Smooth muscle cell (in vitro differentiated cells): ENCODE measurements at regions not wholly inside any gene's neighbourhood (a gene's known extent, or its start where the extent isn't known, plus 50 kb on each side); places are given as distances from the start of the nearest gene placed in this dataset.

Source experiments
- DNase-seq: peaks from one replicate; lab custom pipeline; 2025; ENCODE audit not compliant: unreplicated experiment; lab: John Stamatoyannopoulos, UW
- H2AFZ ChIP-seq: fragments of 200-600 bp; sonication (generic); 2 replicates; pipeline ENCODE4 v1.6.0; 2016; ENCODE audit warnings: antibody characterized with exemption, low read depth, mild to moderate bottlenecking
- H3F3A ChIP-seq: fragments of 200-600 bp; sonication (generic); 2 replicates; pipeline ENCODE4 v1.6.0; 2017; ENCODE audit warnings: antibody characterized with exemption, low read depth
- H3K27ac ChIP-seq: fragments of 200-600 bp; sonication (generic); 2 replicates; pipeline ENCODE4 v1.5.1; 2016; ENCODE audit warnings: low read depth, mild to moderate bottlenecking
- H3K27me3 ChIP-seq: fragments of 200-600 bp; sonication (generic); 2 replicates; pipeline ENCODE4 v1.6.1; 2016; ENCODE audit warnings: low read depth, mild to moderate bottlenecking
- H3K36me3 ChIP-seq: fragments of 200-600 bp; sonication (generic); 2 replicates; pipeline ENCODE4 v1.5.1; 2016; ENCODE audit warnings: low read depth
- H3K4me1 ChIP-seq: fragments of 200-600 bp; sonication (generic); 2 replicates; pipeline ENCODE4 v1.5.1; 2016; ENCODE audit warnings: low read depth
- H3K4me2 ChIP-seq: fragments of 200-600 bp; sonication (generic); 2 replicates; pipeline ENCODE4 v1.6.0; 2016; ENCODE audit warnings: mild to moderate bottlenecking
- H3K4me3 ChIP-seq: fragments of 200-600 bp; sonication (generic); 2 replicates; pipeline ENCODE4 v1.5.1; 2016; ENCODE audit warnings: mild to moderate bottlenecking
- H3K79me2 ChIP-seq: fragments of 200-600 bp; sonication (generic); 2 replicates; pipeline ENCODE4 v1.6.0; 2016; ENCODE audit warnings: low read depth, mild to moderate bottlenecking
- H3K9ac ChIP-seq: fragments of 200-600 bp; sonication (generic); 2 replicates; pipeline ENCODE4 v1.6.0; 2016; ENCODE audit warnings: low read depth
- H3K9me3 ChIP-seq: fragments of 200-600 bp; sonication (generic); replicated peaks from 2 replicates; pipeline ENCODE4 v1.5.1; 2016; ENCODE audit warnings: low read depth
- H4K20me1 ChIP-seq: fragments of 200-600 bp; sonication (generic); 2 replicates; pipeline ENCODE4 v1.6.0; 2016; ENCODE audit warnings: low read depth
- CTCF ChIP-seq: fragments of 200-600 bp; sonication (generic); IDR thresholded peaks from 2 replicates; pipeline ENCODE4 v1.5.1; 2017; ENCODE audit warnings: borderline replicate concordance, mild to moderate bottlenecking, antibody characterized with exemption; ENCODE audit not compliant: insufficient read depth, poor library complexity, severe bottlenecking
- WGBS: methylation state at CpG from one replicate; pipeline ENCODE4 v1.1.7; 2016; ENCODE audit warnings: low lambda C conversion rate; 5-methylcytosine and 5-hydroxymethylcytosine counted together

GRCh38 chr2:145541028-145541427 is 1021.1 kb upstream of the ZEB2 start:
- no peak for TF ChIP-seq CTCF
- no peaks in the 10 kb centered on the region for H3F3A ChIP-seq
- WGBS: 95% methylated on average over 2 of the region's 2 CpGs
- no peaks in the 10 kb centered on the region for H3K79me2 ChIP-seq
- no peaks in the 10 kb centered on the region for H3K27me3 ChIP-seq
- no peak overlapping the region for H3K4me2 ChIP-seq
- no peak overlapping the region for H2AFZ ChIP-seq
- no peaks in the 10 kb centered on the region for H3K9me3 ChIP-seq
- no peak overlapping the region for H3K9ac ChIP-seq
- DNase-seq: no peak
- H3K27ac ChIP-seq: no peak overlapping the region
- H4K20me1 ChIP-seq: no peaks in the 10 kb centered on the region
- H3K36me3 ChIP-seq: no peaks in the 10 kb centered on the region
- no peak overlapping the region for H3K4me3 ChIP-seq
- H3K4me1 ChIP-seq: no peaks in the 10 kb centered on the region

GRCh38 chr2:145538661-145539350 is 1018.9 kb upstream of the ZEB2 start:
- no peak for TF ChIP-seq CTCF
- no peak overlapping the region for H2AFZ ChIP-seq
- H3K27ac ChIP-seq: no peak overlapping the region
- no peak overlapping the region for H3K4me2 ChIP-seq
- H3K9ac ChIP-seq: no peak overlapping the region
- no peaks in the 10 kb centered on the region for H4K20me1 ChIP-seq
- no peaks in the 10 kb centered on the region for H3K9me3 ChIP-seq
- 83% methylated on average over 5 of the region's 5 CpGs for WGBS
- no peaks in the 10 kb centered on the region for H3K4me1 ChIP-seq
- H3K4me3 ChIP-seq: no peak overlapping the region
- DNase-seq: no peak
- no peaks in the 10 kb centered on the region for H3F3A ChIP-seq
- no peaks in the 10 kb centered on the region for H3K27me3 ChIP-seq
- H3K36me3 ChIP-seq: no peaks in the 10 kb centered on the region
- H3K79me2 ChIP-seq: no peaks in the 10 kb centered on the region

- no peak overlapping the region for H2AFZ ChIP-seq
- no peak for TF ChIP-seq CTCF
- no peaks in the 10 kb centered on the region for H3K36me3 ChIP-seq
- no peaks in the 10 kb centered on the region for H3K4me1 ChIP-seq
- no peaks in the 10 kb centered on the region for H3K79me2 ChIP-seq
- H3K9me3 ChIP-seq: no peaks in the 10 kb centered on the region
- no peaks in the 10 kb centered on the region for H3F3A ChIP-seq
- H3K27ac ChIP-seq: no peak overlapping the region
- no peak overlapping the region for H3K9ac ChIP-seq
- H3K4me2 ChIP-seq: no peak overlapping the region
- no peaks in the 10 kb centered on the region for H3K27me3 ChIP-seq
- H4K20me1 ChIP-seq: no peaks in the 10 kb centered on the region
- H3K4me3 ChIP-seq: no peak overlapping the region
- no peak for DNase-seq
Measured at GRCh38 chr2:145530653-145531052, 1010.7 kb upstream of the ZEB2 start.

- no peak for DNase-seq
- Histone ChIP-seq H3F3A (no peaks in the 10 kb centered on the region), H3K4me1 (no peaks in the 10 kb centered on the region), H3K4me3 (no peak overlapping the region), H3K27me3 (no peaks in the 10 kb centered on the region), H4K20me1 (no peaks in the 10 kb centered on the region), H3K4me2 (no peak overlapping the region), H3K9ac (no peak overlapping the region), H3K9me3 (no peaks in the 10 kb centered on the region), H3K36me3 (no peaks in the 10 kb centered on the region), H2AFZ (peak overlapping the region; percentile 54), H3K79me2 (no peaks in the 10 kb centered on the region), H3K27ac (no peak overlapping the region)
- WGBS: 55% methylated on average over 1 of the region's 1 CpG
- TF ChIP-seq CTCF: no peak
Measured at GRCh38 chr2:145524836-145525235, 1004.9 kb upstream of the ZEB2 start.
